ENCODE measurements at regions not wholly inside any gene's neighbourhood (a gene's known extent, or its start where the extent isn't known, plus 50 kb on each side); places are given as distances from the start of the nearest gene placed in this dataset.

GRCh38 chr17:52923658-52924057, 765.1 kb upstream of the CA10 start:
- no peak for TF ChIP-seq CTCF (IDR thresholded peaks at IDR 0.05; ENCODE audit: borderline replicate concordance, extremely low read depth, insufficient read depth)
- no peaks in the 10 kb centered on the region for H3K4me1 ChIP-seq (ENCODE audit: control insufficient read depth in 2 of 3, insufficient read depth in 2 of 3, low read depth in 1 of 3, low read length in 3 of 3)
- H3K27me3 ChIP-seq (ENCODE audit: control insufficient read depth, insufficient read depth, low read length): no peaks in the 10 kb centered on the region
- no peak overlapping the region for H3K9ac ChIP-seq (ENCODE audit: low read length in 3 of 3)
- DNase-seq (no peak), FAIRE-seq (no peak)
- no peaks in the 10 kb centered on the region for H3K9me3 ChIP-seq (ENCODE audit: control insufficient read depth in 2 of 3, insufficient read depth in 1 of 3, low read length in 3 of 3)
- intact Hi-C loops (cut with DNase I): no loop called here
- no peaks in the 10 kb centered on the region for H3K36me3 ChIP-seq (ENCODE audit: control insufficient read depth in 2 of 3, insufficient read depth in 3 of 3, low read length in 3 of 3)
- no peak overlapping the region for H3K4me3 ChIP-seq (ENCODE audit: low read length in 3 of 3)
- H3K27ac ChIP-seq (ENCODE audit: low read depth in 2 of 2, low read length in 2 of 2): no peak overlapping the region

- no peak for DNase-seq
- Histone ChIP-seq H3K9ac (ENCODE audit: low read length in 3 of 3) (no peak overlapping the region), H3K4me1 (ENCODE audit: control insufficient read depth in 2 of 3, insufficient read depth in 2 of 3, low read depth in 1 of 3, low read length in 3 of 3) (no peaks in the 10 kb centered on the region), H3K27ac (ENCODE audit: low read depth in 2 of 2, low read length in 2 of 2) (no peak overlapping the region), H3K27me3 (ENCODE audit: control insufficient read depth, insufficient read depth, low read length) (no peaks in the 10 kb centered on the region), H3K9me3 (ENCODE audit: control insufficient read depth in 2 of 3, insufficient read depth in 1 of 3, low read length in 3 of 3) (no peaks in the 10 kb centered on the region), H3K36me3 (ENCODE audit: control insufficient read depth in 2 of 3, insufficient read depth in 3 of 3, low read length in 3 of 3) (no peaks in the 10 kb centered on the region), H3K4me3 (ENCODE audit: low read length in 3 of 3) (no peak overlapping the region)
- TF ChIP-seq CTCF (IDR thresholded peaks at IDR 0.05; ENCODE audit: borderline replicate concordance, extremely low read depth, insufficient read depth): no peak
- intact Hi-C loops (cut with DNase I): no loop called here
- FAIRE-seq: no peak
Measured at GRCh38 chr17:52899235-52899634, 740.7 kb upstream of the CA10 start.

GRCh38 chr17:52895272-52895671, 736.8 kb upstream of the CA10 start:
- no peaks in the 10 kb centered on the region for H3K9me3 ChIP-seq (ENCODE audit: control insufficient read depth in 2 of 3, insufficient read depth in 1 of 3, low read length in 3 of 3)
- DNase-seq: no peak
- FAIRE-seq: no peak

More at GRCh38 chr17:52895272-52895671, 736.8 kb upstream of the CA10 start:
- H3K4me3 ChIP-seq (ENCODE audit: low read length in 3 of 3): no peak overlapping the region
- no peaks in the 10 kb centered on the region for H3K27me3 ChIP-seq (ENCODE audit: control insufficient read depth, insufficient read depth, low read length)
- no peak overlapping the region for H3K9ac ChIP-seq (ENCODE audit: low read length in 3 of 3)
- no peaks in the 10 kb centered on the region for H3K36me3 ChIP-seq (ENCODE audit: control insufficient read depth in 2 of 3, insufficient read depth in 3 of 3, low read length in 3 of 3)
- H3K4me1 ChIP-seq (ENCODE audit: control insufficient read depth in 2 of 3, insufficient read depth in 2 of 3, low read depth in 1 of 3, low read length in 3 of 3): no peaks in the 10 kb centered on the region
- intact Hi-C loops (cut with DNase I): no loop called here
- H3K27ac ChIP-seq (ENCODE audit: low read depth in 2 of 2, low read length in 2 of 2): no peak overlapping the region
- TF ChIP-seq CTCF (IDR thresholded peaks at IDR 0.05; ENCODE audit: borderline replicate concordance, extremely low read depth, insufficient read depth): no peak

Measured in kidney (tissue), 13 donors.